IMR-90 (cell line): ENCODE measurements at regions not wholly inside any gene's neighbourhood (a gene's known extent, or its start where the extent isn't known, plus 50 kb on each side); places are given as distances from the start of the nearest gene placed in this dataset.

Source experiments
- ATAC-seq: fragments of 200-7000 bp; cut with Tn5 transposase; 2 replicates; pipeline ENCODE4 v1.9.1; 2020; ENCODE audit warnings: low read depth, mild to moderate bottlenecking, moderate library complexity
- BruUV-seq: library from RNA; stranded (reverse); fragments of 400-500 nt; replicated peaks from 2 replicates; lab custom pipeline; 2021; lab: Mats Ljungman, UMichigan
- CTCF ChIA-PET: fragments of 300-600 bp; formaldehyde crosslinking; extraction: SDS; loops from one replicate; lab custom pipeline; 2021; ENCODE audit warnings: antibody characterized with exemption; lab: Yijun Ruan, JAX
- POLR2A ChIA-PET: fragments of 300-600 bp; sonication (Branson Sonifier 250); formaldehyde crosslinking; loops from one replicate; lab custom pipeline; 2022; ENCODE audit warnings: antibody characterized with exemption; ENCODE audit not compliant: unreplicated experiment; lab: Charles Lee
- DNase-seq: peaks from one replicate; pipeline ENCODE4 v3.0.0; 2013
- H2AFZ ChIP-seq: replicated peaks from 2 replicates; pipeline ENCODE3; 2013; ENCODE audit warnings: low read length, mild to moderate bottlenecking; ENCODE audit not compliant: poor library complexity
- H2AK5ac ChIP-seq: 2 replicates; pipeline ENCODE4 v1.6.1; 2013; ENCODE audit warnings: low read depth, low read length, inconsistent platforms
- H2AK9ac ChIP-seq: replicated peaks from 2 replicates; pipeline ENCODE3; 2013; ENCODE audit warnings: mild to moderate bottlenecking, low read depth, low read length, moderate library complexity; ENCODE audit not compliant: poor library complexity
- H2BK120ac ChIP-seq: 2 replicates; pipeline ENCODE4 v1.6.1; 2013; ENCODE audit warnings: low read depth, low read length, inconsistent platforms
- H2BK15ac ChIP-seq: 3 replicates; pipeline ENCODE4 v1.6.1; 2013; ENCODE audit warnings: low read depth, low read length, inconsistent platforms
- H2BK20ac ChIP-seq: 2 replicates; pipeline ENCODE4 v1.6.1; 2013; ENCODE audit warnings: low read depth, mild to moderate bottlenecking, inconsistent platforms, low read length, moderate library complexity
- H2BK5ac ChIP-seq: 2 replicates; pipeline ENCODE4 v1.6.1; 2013; ENCODE audit warnings: mild to moderate bottlenecking, low read depth, low read length, inconsistent platforms; ENCODE audit not compliant: poor library complexity, severe bottlenecking
- H3K14ac ChIP-seq: replicated peaks from 2 replicates; pipeline ENCODE4 v1.6.1; 2013; ENCODE audit warnings: low read depth, low read length, inconsistent platforms
- H3K18ac ChIP-seq: 2 replicates; pipeline ENCODE4 v1.6.1; 2013; ENCODE audit warnings: low read depth, low read length, control low read depth
- H3K23ac ChIP-seq: 2 replicates; pipeline ENCODE4 v1.6.1; 2013; ENCODE audit warnings: low read depth, low read length, inconsistent platforms
- H3K27ac ChIP-seq: 2 replicates; pipeline ENCODE4 v1.5.1; 2013; ENCODE audit warnings: mild to moderate bottlenecking, control low read depth, low read length; ENCODE audit not compliant: insufficient read depth
- H3K27me3 ChIP-seq: 2 replicates; pipeline ENCODE4 v1.6.1; 2013; ENCODE audit warnings: low read length; ENCODE audit not compliant: control insufficient read depth, insufficient read depth
- H3K36me3 ChIP-seq: 2 replicates; pipeline ENCODE4 v1.6.1; 2013; ENCODE audit warnings: low read length, mixed read lengths; ENCODE audit not compliant: control insufficient read depth, insufficient read depth
- H3K4ac ChIP-seq: 2 replicates; pipeline ENCODE4 v1.6.1; 2013; ENCODE audit warnings: low read depth, low read length, inconsistent platforms
- H3K4me1 ChIP-seq: 2 replicates; pipeline ENCODE4 v1.6.1; 2013; ENCODE audit warnings: low read length, mixed read lengths; ENCODE audit not compliant: control insufficient read depth, insufficient read depth
- H3K4me2 ChIP-seq: 2 replicates; pipeline ENCODE4 v1.6.1; 2013; ENCODE audit warnings: low read depth, mild to moderate bottlenecking, control low read depth, low read length, moderate library complexity
- H3K4me3 ChIP-seq: 2 replicates; pipeline ENCODE4 v1.5.1; 2013; ENCODE audit warnings: low read depth, mild to moderate bottlenecking, control low read depth, low read length, moderate library complexity; ENCODE audit not compliant: insufficient read depth
- H3K56ac ChIP-seq: 2 replicates; pipeline ENCODE4 v1.6.1; 2013; ENCODE audit warnings: low read length, inconsistent platforms; ENCODE audit not compliant: insufficient read depth; ENCODE audit errors: extremely low read depth
- H3K79me1 ChIP-seq, 2 experiments: 2 replicates each; pipeline ENCODE4 v1.6.1; 2013; ENCODE audit warnings: low read length in 2 of 2, inconsistent platforms in 1 of 2, low read depth in 1 of 2
- H3K9ac ChIP-seq: 2 replicates; pipeline ENCODE4 v1.6.1; 2013; ENCODE audit warnings: low read depth, low read length, control low read depth
- H3K9me1 ChIP-seq: 2 replicates; pipeline ENCODE4 v1.6.1; 2013; ENCODE audit warnings: low read length, inconsistent platforms; ENCODE audit not compliant: insufficient read depth
- H3K9me3 ChIP-seq: 2 replicates; pipeline ENCODE4 v1.6.1; 2013; ENCODE audit warnings: low read length; ENCODE audit not compliant: control insufficient read depth, insufficient read depth
- H4K20me1 ChIP-seq: 2 replicates; pipeline ENCODE4 v1.6.1; 2013; ENCODE audit warnings: low read length, inconsistent platforms; ENCODE audit not compliant: insufficient read depth
- H4K5ac ChIP-seq: 2 replicates; pipeline ENCODE4 v1.6.1; 2013; ENCODE audit warnings: mild to moderate bottlenecking, low read depth, low read length, control low read depth
- H4K8ac ChIP-seq, 2 experiments: 2 replicates each; pipeline ENCODE4 v1.6.1; 2013; ENCODE audit warnings: low read depth in 2 of 2, low read length in 2 of 2, control low read depth in 1 of 2, inconsistent platforms in 1 of 2
- H4K91ac ChIP-seq: 2 replicates; pipeline ENCODE4 v1.6.1; 2013; ENCODE audit warnings: low read depth, low read length, inconsistent platforms; ENCODE audit not compliant: insufficient read depth
- CEBPB ChIP-seq: IDR thresholded peaks from 2 replicates; pipeline ENCODE4 v1.6.1; 2012; ENCODE audit warnings: low read depth, low read length, improper control_type of control experiment
- CHD1 ChIP-seq: IDR thresholded peaks from 2 replicates; pipeline ENCODE4 v1.6.1; 2012; ENCODE audit warnings: low read depth, low read length, improper control_type of control experiment
- ELK1 ChIP-seq: fragments of 150-350 bp; IDR thresholded peaks from 2 replicates; pipeline ENCODE4 v1.6.1; 2016; ENCODE audit warnings: low read depth, mild to moderate bottlenecking, low read length, moderate library complexity, borderline replicate concordance
- MAZ ChIP-seq: IDR thresholded peaks from 2 replicates; pipeline ENCODE4 v1.6.1; 2012; ENCODE audit warnings: low read depth, mild to moderate bottlenecking, low read length, improper control_type of control experiment, moderate library complexity, borderline replicate concordance
- NFE2L2 ChIP-seq: fragments of 150-350 bp; IDR thresholded peaks from 2 replicates; pipeline ENCODE4 v1.6.1; 2016; ENCODE audit warnings: low read depth, mild to moderate bottlenecking, low read length
- POLR2A ChIP-seq: IDR thresholded peaks from 2 replicates; pipeline ENCODE4 v1.6.1; 2012; ENCODE audit warnings: mild to moderate bottlenecking, low read depth, low read length
- RCOR1 ChIP-seq: IDR thresholded peaks from 2 replicates; pipeline ENCODE4 v1.6.1; 2012; ENCODE audit warnings: mild to moderate bottlenecking, low read length, improper control_type of control experiment; ENCODE audit not compliant: insufficient replicate concordance
- RFX5 ChIP-seq: IDR thresholded peaks from 2 replicates; pipeline ENCODE4 v1.8.0; 2012; ENCODE audit warnings: low read depth, mild to moderate bottlenecking, low read length, moderate library complexity
- SMC3 ChIP-seq: fragments of 150-350 bp; IDR thresholded peaks from 2 replicates; pipeline ENCODE4 v1.6.1; 2016; ENCODE audit warnings: low read depth, mild to moderate bottlenecking, antibody characterized with exemption, low read length, moderate library complexity
- WGBS, 2 experiments: methylation state at CpG; one replicate each; pipeline versions ENCODE4 v1.1.5 to v1.1.7; 2013; ENCODE audit warnings: missing lambda C conversion rate in 2 of 2; ENCODE audit not compliant: insufficient read length in 1 of 2; ENCODE audit errors: extremely low coverage in 2 of 2; 5-methylcytosine and 5-hydroxymethylcytosine counted together
- dilution Hi-C: fragments of 300-500 bp; cut with HindIII; formaldehyde crosslinking; loops from one replicate; pipeline ENCODE4 v1.14.3; 2018; ENCODE audit warnings: low sequenced_read_pairs; ENCODE audit not compliant: unreplicated experiment
- in situ Hi-C: fragments of 300-500 bp; cut with MboI; formaldehyde crosslinking; loops from 3 replicates; pipeline ENCODE4 v1.14.3; 2019; ENCODE audit warnings: low sequenced_read_pairs, inconsistent platforms, mixed read lengths
- intact Hi-C: fragments of 100-400 bp; cut with micrococcal nuclease; formaldehyde crosslinking; loops from 2 replicates; pipeline ENCODE4 v1.10.0; 2022

GRCh38 chr20:51871943-51872342 lies 69.6 kb upstream of the SALL4 start:
- WGBS, 2 experiments: 84% methylated on average over 3 of the region's 7 CpGs; no CpG with 5 or more reads in 1 of the 2 experiments
- Histone ChIP-seq H2AK9ac (no peak overlapping the region), H3K14ac (no peak overlapping the region), H2BK20ac (no peak overlapping the region), H3K4me3 (no peak overlapping the region), H3K23ac (no peak overlapping the region), H3K18ac (no peak overlapping the region), H4K20me1 (no peaks in the 10 kb centered on the region), H4K8ac (no peak overlapping the region), H2BK15ac (no peak overlapping the region), H3K56ac (no peak overlapping the region), H3K27me3 (peaks cover 7% of the 10 kb centered on the region), H3K4ac (no peak overlapping the region), H3K4me1 (no peaks in the 10 kb centered on the region), H3K27ac (no peak overlapping the region), H3K9me3 (no peaks in the 10 kb centered on the region), H2AFZ (no peak overlapping the region), H3K79me1 (no peaks in the 10 kb centered on the region), H2BK5ac (no peak overlapping the region), H2AK5ac (no peak overlapping the region), H2BK120ac (no peak overlapping the region), H3K9me1 (no peaks in the 10 kb centered on the region), H3K4me2 (no peak overlapping the region), H4K91ac (no peak overlapping the region), H3K36me3 (no peaks in the 10 kb centered on the region), H3K9ac (no peak overlapping the region), H4K5ac (no peak overlapping the region)
- TF ChIP-seq MAZ: no peak
- no peak for TF ChIP-seq SMC3
- no peak for TF ChIP-seq ELK1
- no peak for TF ChIP-seq RFX5
- no peak for TF ChIP-seq RCOR1
- TF ChIP-seq NFE2L2: no peak
- no peak for TF ChIP-seq CHD1
- TF ChIP-seq POLR2A: no peak
- TF ChIP-seq CEBPB: no peak
- in situ Hi-C loops (no loop called here), dilution Hi-C loops (no loop called here), intact Hi-C loops (no loop called here)
- DNase-seq (no peak), ATAC-seq (no peak)
- ChIA-PET CTCF (interaction anchor here (0.7 kb wide), 1 partner anchor 63 kb away, joined by 3 read pairs; no protein-coding TSS in a partner anchor), POLR2A (interaction anchor here (0.5 kb wide), 1 partner anchor 74 kb away, joined by 3 read pairs; no protein-coding TSS in a partner anchor)
- no TSS peak for BruUV-seq
